ENCODE measurements at regions not wholly inside any gene's neighbourhood (a gene's known extent, or its start where the extent isn't known, plus 50 kb on each side); places are given as distances from the start of the nearest gene placed in this dataset.
A peak's percentile ranks its signal among the peaks of the same experiment; 100 is the strongest.

- H2AK9ac ChIP-seq (replicated peaks; ENCODE audit: low read depth, low read length, poor library complexity): peak overlapping the region; percentile 55
- no peak overlapping the region for H3K27ac ChIP-seq (ENCODE audit: insufficient read depth, low read length)
- no peaks in the 10 kb centered on the region for H4K20me1 ChIP-seq (ENCODE audit: insufficient read depth, low read length)
- H3K18ac ChIP-seq (ENCODE audit: low read depth, low read length): no peak overlapping the region
- no peak overlapping the region for H2BK15ac ChIP-seq (ENCODE audit: low read depth, low read length)
- no peak overlapping the region for H3K9ac ChIP-seq (ENCODE audit: low read depth, low read length)
- no peaks in the 10 kb centered on the region for H3K4me1 ChIP-seq (ENCODE audit: control insufficient read depth, insufficient read depth, low read length)
- DNase-seq (no peak), ATAC-seq (ENCODE audit: low read depth) (no peak)
- ChIA-PET CTCF (no interaction called here), POLR2A (ENCODE audit: unreplicated experiment) (no interaction called here)
- no peak overlapping the region for H3K56ac ChIP-seq (ENCODE audit: extremely low read depth, insufficient read depth, low read length)
- H3K36me3 ChIP-seq (ENCODE audit: control insufficient read depth, insufficient read depth, low read length): no peaks in the 10 kb centered on the region
- no peak overlapping the region for H3K4me3 ChIP-seq (ENCODE audit: insufficient read depth, low read depth, low read length)
- no peaks in the 10 kb centered on the region for H3K9me1 ChIP-seq (ENCODE audit: insufficient read depth, low read length)
- 60% methylated on average over 1 of the region's 7 CpGs; no CpG with 5 or more reads in 1 of the 2 experiments for WGBS, 2 experiments (ENCODE audit: extremely low coverage in 2 of 2, insufficient read length in 1 of 2)
- no peak overlapping the region for H3K4me2 ChIP-seq (ENCODE audit: low read depth, low read length)
- H3K9me3 ChIP-seq (ENCODE audit: control insufficient read depth, insufficient read depth, low read length): no peaks in the 10 kb centered on the region
- H2BK20ac ChIP-seq (ENCODE audit: low read depth, low read length): no peak overlapping the region
- no peak overlapping the region for H3K23ac ChIP-seq (ENCODE audit: low read depth, low read length)
- no TSS peak for BruUV-seq (replicated peaks)
- H3K14ac ChIP-seq (replicated peaks; ENCODE audit: low read depth, low read length): no peak overlapping the region
- peaks cover 4% of the 10 kb centered on the region; the same call in 1 of the 2 replicates for H3K27me3 ChIP-seq (ENCODE audit: control insufficient read depth, insufficient read depth, low read length)
- dilution Hi-C loops (cut with HindIII; ENCODE audit: low sequenced_read_pairs, unreplicated experiment): no loop called here
- H4K91ac ChIP-seq (ENCODE audit: insufficient read depth, low read depth, low read length): no peak overlapping the region
- H2BK5ac ChIP-seq (ENCODE audit: low read depth, low read length, poor library complexity, severe bottlenecking): no peak overlapping the region
- TF ChIP-seq CHD1 (IDR thresholded peaks at IDR 0.05; ENCODE audit: low read depth, low read length) (no peak), MXI1 (IDR thresholded peaks at IDR 0.05; ENCODE audit: borderline replicate concordance, low read depth, low read length) (no peak), POLR2A (IDR thresholded peaks at IDR 0.05; ENCODE audit: low read depth, low read length) (no peak), NFE2L2 (IDR thresholded peaks at IDR 0.05; ENCODE audit: low read depth, low read length) (no peak), RAD21 (IDR thresholded peaks at IDR 0.05; ENCODE audit: low read length) (no peak), BHLHE40 (IDR thresholded peaks at IDR 0.05; ENCODE audit: low read depth, low read length) (no peak), CEBPB (IDR thresholded peaks at IDR 0.05; ENCODE audit: low read depth, low read length) (no peak), MAFK (IDR thresholded peaks at IDR 0.05; ENCODE audit: low read depth, low read length) (no peak), RCOR1 (IDR thresholded peaks at IDR 0.05; ENCODE audit: insufficient replicate concordance, low read length) (no peak), FOS (IDR thresholded peaks at IDR 0.05; ENCODE audit: low read depth, low read length) (no peak)
- TF ChIP-seq, protein P1, sequence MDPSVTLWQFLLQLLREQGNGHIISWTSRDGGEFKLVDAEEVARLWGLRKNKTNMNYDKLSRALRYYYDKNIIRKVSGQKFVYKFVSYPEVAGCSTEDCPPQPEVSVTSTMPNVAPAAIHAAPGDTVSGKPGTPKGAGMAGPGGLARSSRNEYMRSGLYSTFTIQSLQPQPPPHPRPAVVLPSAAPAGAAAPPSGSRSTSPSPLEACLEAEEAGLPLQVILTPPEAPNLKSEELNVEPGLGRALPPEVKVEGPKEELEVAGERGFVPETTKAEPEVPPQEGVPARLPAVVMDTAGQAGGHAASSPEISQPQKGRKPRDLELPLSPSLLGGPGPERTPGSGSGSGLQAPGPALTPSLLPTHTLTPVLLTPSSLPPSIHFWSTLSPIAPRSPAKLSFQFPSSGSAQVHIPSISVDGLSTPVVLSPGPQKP (IDR thresholded peaks at IDR 0.05; ENCODE audit: borderline replicate concordance, low read depth, low read length): no peak
- TF ChIP-seq, protein P2, sequence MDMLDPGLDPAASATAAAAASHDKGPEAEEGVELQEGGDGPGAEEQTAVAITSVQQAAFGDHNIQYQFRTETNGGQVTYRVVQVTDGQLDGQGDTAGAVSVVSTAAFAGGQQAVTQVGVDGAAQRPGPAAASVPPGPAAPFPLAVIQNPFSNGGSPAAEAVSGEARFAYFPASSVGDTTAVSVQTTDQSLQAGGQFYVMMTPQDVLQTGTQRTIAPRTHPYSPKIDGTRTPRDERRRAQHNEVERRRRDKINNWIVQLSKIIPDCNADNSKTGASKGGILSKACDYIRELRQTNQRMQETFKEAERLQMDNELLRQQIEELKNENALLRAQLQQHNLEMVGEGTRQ (IDR thresholded peaks at IDR 0.05; ENCODE audit: low read depth, low read length): no peak
- TF ChIP-seq, protein P3, sequence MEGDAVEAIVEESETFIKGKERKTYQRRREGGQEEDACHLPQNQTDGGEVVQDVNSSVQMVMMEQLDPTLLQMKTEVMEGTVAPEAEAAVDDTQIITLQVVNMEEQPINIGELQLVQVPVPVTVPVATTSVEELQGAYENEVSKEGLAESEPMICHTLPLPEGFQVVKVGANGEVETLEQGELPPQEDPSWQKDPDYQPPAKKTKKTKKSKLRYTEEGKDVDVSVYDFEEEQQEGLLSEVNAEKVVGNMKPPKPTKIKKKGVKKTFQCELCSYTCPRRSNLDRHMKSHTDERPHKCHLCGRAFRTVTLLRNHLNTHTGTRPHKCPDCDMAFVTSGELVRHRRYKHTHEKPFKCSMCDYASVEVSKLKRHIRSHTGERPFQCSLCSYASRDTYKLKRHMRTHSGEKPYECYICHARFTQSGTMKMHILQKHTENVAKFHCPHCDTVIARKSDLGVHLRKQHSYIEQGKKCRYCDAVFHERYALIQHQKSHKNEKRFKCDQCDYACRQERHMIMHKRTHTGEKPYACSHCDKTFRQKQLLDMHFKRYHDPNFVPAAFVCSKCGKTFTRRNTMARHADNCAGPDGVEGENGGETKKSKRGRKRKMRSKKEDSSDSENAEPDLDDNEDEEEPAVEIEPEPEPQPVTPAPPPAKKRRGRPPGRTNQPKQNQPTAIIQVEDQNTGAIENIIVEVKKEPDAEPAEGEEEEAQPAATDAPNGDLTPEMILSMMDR (conservative IDR thresholded peaks at IDR 0.05; ENCODE audit: low read depth, low read length): no peak
- in situ Hi-C loops (cut with MboI; ENCODE audit: low sequenced_read_pairs): no loop called here
- no peak overlapping the region for H2AK5ac ChIP-seq (ENCODE audit: low read depth, low read length)
- H2AFZ ChIP-seq (replicated peaks; ENCODE audit: low read length, poor library complexity): no peak overlapping the region
- H3K4ac ChIP-seq (ENCODE audit: low read depth, low read length): no peak overlapping the region
- intact Hi-C loops (cut with micrococcal nuclease): no loop called here
- H4K8ac ChIP-seq (ENCODE audit: low read depth in 2 of 2, low read length in 2 of 2): no peak overlapping the region
- no peak overlapping the region for H2BK120ac ChIP-seq (ENCODE audit: low read depth, low read length)
- no peaks in the 10 kb centered on the region for H3K79me1 ChIP-seq (ENCODE audit: low read depth in 1 of 2, low read length in 2 of 2)
- no peak overlapping the region for H4K5ac ChIP-seq (ENCODE audit: low read depth, low read length)
These were observed 137.8 kb downstream of the ZDHHC20 start for GRCh38 chr13:21321269-21321668.

Measured in IMR-90 (cell line).